Gastrocnemius medialis (tissue), 4 donors: ENCODE measurements at regions not wholly inside any gene's neighbourhood (a gene's known extent, or its start where the extent isn't known, plus 50 kb on each side); places are given as distances from the start of the nearest gene placed in this dataset.

Experiments
- ATAC-seq, 2 donors: fragments of 150-250 bp; one replicate each; pipeline ENCODE4 v1.9.1; 2016
- DNase-seq, 2 donors: peaks; one replicate each; pipeline ENCODE4 v3.0.0-alpha.2; 2019
- H3K27ac ChIP-seq, 4 donors: fragments of 200-600 bp; sonication (generic); 1 replicate in 1 of 4; 2 replicates in 3 of 4; pipeline ENCODE4 v1.5.1; 2016 to 2018; ENCODE audit warnings: mild to moderate bottlenecking in 2 of 4, moderate library complexity in 1 of 4
- H3K27me3 ChIP-seq, 3 donors: fragments of 200-600 bp; sonication (generic) in 2 of 3; 1 replicate in 1 of 3; 2 replicates in 2 of 3; pipeline versions ENCODE4 v1.5.1 to v1.6.0; 2016 to 2019; ENCODE audit warnings: mild to moderate bottlenecking in 1 of 3, moderate library complexity in 1 of 3
- H3K36me3 ChIP-seq, 2 donors: fragments of 200-600 bp; sonication (generic) in 1 of 2; one replicate each; pipeline ENCODE4 v1.5.1; 2017 to 2018
- H3K4me1 ChIP-seq, 2 donors: fragments of 200-600 bp; sonication (generic) in 1 of 2; one replicate each; pipeline ENCODE4 v1.5.1; 2016 to 2017; ENCODE audit warnings: mild to moderate bottlenecking in 2 of 2
- H3K4me3 ChIP-seq, 4 donors: fragments of 200-600 bp; sonication (generic) in 3 of 4; 1 replicate in 1 of 4; 2 replicates in 3 of 4; pipeline ENCODE4 v1.5.1; 2016 to 2019; ENCODE audit warnings: mild to moderate bottlenecking in 2 of 4
- H3K9me3 ChIP-seq, 3 donors: fragments of 200-600 bp; sonication (generic) in 2 of 3; 1 replicate in 1 of 3; 2 replicates in 2 of 3; pipeline ENCODE4 v1.5.1; 2016 to 2019
- CTCF ChIP-seq, 5 experiments: fragments of 450-650 bp in 3 of 5; fragments of 200-600 bp in 2 of 5; sonication (generic) in 2 of 5; IDR thresholded peaks in 4 of 5; conservative IDR thresholded peaks in 1 of 5; 1 replicate in 4 of 5; 2 replicates in 1 of 5; pipeline ENCODE4 v1.5.1; 2016 to 2019; ENCODE audit warnings: antibody characterized with exemption in 5 of 5, mild to moderate bottlenecking in 3 of 5, moderate library complexity in 3 of 5
- POLR2A ChIP-seq, 2 donors: fragments of 450-650 bp; IDR thresholded peaks; one replicate each; pipeline ENCODE4 v1.6.1; 2017; ENCODE audit warnings: antibody characterized with exemption in 2 of 2, mild to moderate bottlenecking in 2 of 2, moderate library complexity in 2 of 2
- in situ Hi-C, 4 donors: fragments of 200-750 bp; cut with MboI; loops; one replicate each; pipeline versions ENCODE4 v1.15.0 to v1.8.0; 2017; ENCODE audit warnings: low sequenced_read_pairs in 4 of 4
- intact Hi-C: fragments of 100-400 bp; cut with DNase I; formaldehyde crosslinking; loops from one replicate; pipeline ENCODE4 v1.15.1; 2023; ENCODE audit warnings: low total_unique reads

- DNase-seq (no peak), ATAC-seq (no peak)
- intact Hi-C loops, result no loop called here
- Histone ChIP-seq H3K4me1 (no peaks in the 10 kb centered on the region), H3K27ac (no peak overlapping the region), H3K36me3 (no peaks in the 10 kb centered on the region), H3K4me3 (no peak overlapping the region), H3K27me3 (no peaks in the 10 kb centered on the region), H3K9me3 (no peaks in the 10 kb centered on the region)
- no peak for TF ChIP-seq CTCF (IDR thresholded peaks at IDR 0.05 in 4 of 5, conservative IDR thresholded peaks at IDR 0.05 in 1 of 5)
- no peak for TF ChIP-seq POLR2A (IDR thresholded peaks at IDR 0.05)
- in situ Hi-C loops, result no loop called here
Observed at GRCh38 chr22:49330421-49331222, 497.1 kb downstream of the BRD1 start.

GRCh38 chr22:49329636-49330035, 498.0 kb downstream of the BRD1 start:
- Histone ChIP-seq H3K27me3 (no peaks in the 10 kb centered on the region), H3K4me1 (no peaks in the 10 kb centered on the region), H3K36me3 (no peaks in the 10 kb centered on the region), H3K27ac (no peak overlapping the region), H3K9me3 (no peaks in the 10 kb centered on the region), H3K4me3 (no peak overlapping the region)
- DNase-seq, result no peak
- ATAC-seq, result no peak
- in situ Hi-C loops, result no loop called here
- intact Hi-C loops, result no loop called here
- TF ChIP-seq CTCF (IDR thresholded peaks at IDR 0.05 in 4 of 5, conservative IDR thresholded peaks at IDR 0.05 in 1 of 5) (no peak), POLR2A (IDR thresholded peaks at IDR 0.05) (no peak)

- DNase-seq (no peak), ATAC-seq (no peak)
- Histone ChIP-seq H3K27ac (no peak overlapping the region), H3K4me3 (no peak overlapping the region), H3K4me1 (no peaks in the 10 kb centered on the region), H3K27me3 (no peaks in the 10 kb centered on the region), H3K36me3 (no peaks in the 10 kb centered on the region), H3K9me3 (no peaks in the 10 kb centered on the region)
- intact Hi-C loops (no loop called here), in situ Hi-C loops (no loop called here)
- TF ChIP-seq CTCF (IDR thresholded peaks at IDR 0.05 in 4 of 5, conservative IDR thresholded peaks at IDR 0.05 in 1 of 5), result no peak
- no peak for TF ChIP-seq POLR2A (IDR thresholded peaks at IDR 0.05)
Observed at GRCh38 chr22:49328630-49329405, 498.9 kb downstream of the BRD1 start.

- no peak for ATAC-seq
- TF ChIP-seq POLR2A (IDR thresholded peaks at IDR 0.05) (no peak), CTCF (IDR thresholded peaks at IDR 0.05 in 4 of 5, conservative IDR thresholded peaks at IDR 0.05 in 1 of 5) (no peak)
- no peak overlapping the region for H3K27ac ChIP-seq
- H3K9me3 ChIP-seq, result no peaks in the 10 kb centered on the region
- H3K4me3 ChIP-seq, result no peak overlapping the region
- H3K4me1 ChIP-seq, result no peaks in the 10 kb centered on the region
- peaks cover 0 to 2% (median 0%) of the 10 kb centered on the region in 3 donors for H3K27me3 ChIP-seq
- no peak for DNase-seq
- intact Hi-C loops, result no loop called here
- H3K36me3 ChIP-seq, result no peaks in the 10 kb centered on the region
- in situ Hi-C loops, result no loop called here
Observed at GRCh38 chr22:49328118-49328475, 499.6 kb downstream of the BRD1 start.
